Femur (tissue), 1 donor: ENCODE measurements at regions not wholly inside any gene's neighbourhood (a gene's known extent, or its start where the extent isn't known, plus 50 kb on each side); places are given as distances from the start of the nearest gene placed in this dataset.

Experiments used
- DNase-seq: peaks from one replicate; pipeline ENCODE4 v3.0.0-alpha.2; 2017

DNA sequence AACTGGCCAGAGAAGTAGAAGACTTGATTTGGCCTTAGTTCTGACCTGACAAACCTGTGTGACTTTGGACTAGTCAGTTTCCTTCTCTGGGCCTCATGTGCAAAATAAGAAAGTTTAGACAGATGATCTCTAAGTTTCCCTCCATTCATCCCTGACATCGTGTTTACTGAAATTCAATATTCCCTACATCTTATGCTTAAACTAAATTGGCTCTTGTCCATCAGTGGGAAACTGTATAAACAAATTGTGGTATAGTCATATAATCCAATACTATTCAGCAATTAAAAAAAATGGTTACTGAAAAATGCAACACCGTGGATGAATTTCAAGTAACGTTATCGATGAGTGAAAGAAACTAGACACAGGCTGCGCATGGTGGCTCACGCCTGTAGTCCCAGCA is 64.4 kb upstream of the HRH1 start:
- DNase-seq, result no peak

DNA sequence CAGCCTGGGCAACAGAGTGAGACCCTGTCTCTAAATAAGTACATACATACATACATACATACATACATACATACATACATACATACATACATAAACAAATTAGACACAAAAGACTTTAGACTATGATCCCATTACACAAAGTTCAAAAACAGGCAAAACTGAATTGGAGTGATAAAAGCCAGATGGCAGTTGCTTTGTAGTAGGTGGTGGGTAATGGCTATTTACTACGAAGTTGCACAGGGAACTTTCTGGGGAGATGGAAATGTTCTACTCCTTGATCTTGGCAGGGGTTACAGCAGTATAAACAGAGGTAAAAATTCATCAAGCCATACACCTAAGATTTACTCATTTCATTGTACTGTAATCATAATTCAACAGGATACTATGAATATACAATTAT is 63.7 kb upstream of the HRH1 start:
- no peak for DNase-seq

DNA sequence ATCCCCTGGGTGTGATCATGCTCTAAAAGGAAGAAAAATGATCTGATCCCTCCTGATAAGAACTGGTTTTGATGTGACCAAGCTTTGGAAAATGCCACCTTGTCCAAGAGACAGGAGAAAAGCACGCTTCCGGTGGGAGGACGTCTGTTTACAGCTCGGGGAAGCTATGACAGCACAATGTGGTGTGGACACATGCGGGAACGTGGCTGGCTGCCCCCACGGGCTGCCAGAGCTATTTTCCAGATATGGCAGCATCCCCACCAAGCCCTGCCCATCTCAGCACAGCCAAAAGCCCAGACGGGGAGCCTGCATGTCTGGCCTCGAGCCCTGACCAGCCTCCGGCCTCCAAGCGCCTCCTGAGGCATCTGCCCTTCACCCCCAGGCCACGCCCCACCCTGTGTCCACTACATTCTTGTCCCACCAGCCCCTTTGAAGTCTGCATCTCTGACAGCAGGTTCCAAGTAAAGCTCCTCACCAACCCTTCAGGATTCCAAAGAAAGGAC is 63.2 kb upstream of the HRH1 start:
- DNase-seq, result no peak

DNA sequence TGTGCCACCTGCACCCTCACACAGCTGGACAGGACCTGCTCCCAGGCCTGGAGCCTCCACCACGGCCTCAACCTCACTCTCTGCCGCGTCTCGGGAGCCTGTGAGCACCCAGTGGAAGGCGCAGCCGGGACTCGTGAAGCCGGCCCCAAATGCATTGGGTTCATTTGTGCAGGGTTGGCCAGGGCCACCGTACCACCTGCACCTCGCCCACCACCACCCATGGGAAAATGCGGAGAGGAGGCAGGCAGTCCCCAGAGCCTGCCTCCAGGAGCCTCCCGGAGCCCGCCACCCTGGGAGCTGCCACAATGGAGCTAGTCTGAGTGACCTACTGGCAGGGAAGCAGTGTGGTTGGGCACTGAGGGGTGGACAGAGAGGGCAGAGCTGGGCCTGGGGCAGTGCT is 62.5 kb upstream of the HRH1 start:
- no peak for DNase-seq

DNA sequence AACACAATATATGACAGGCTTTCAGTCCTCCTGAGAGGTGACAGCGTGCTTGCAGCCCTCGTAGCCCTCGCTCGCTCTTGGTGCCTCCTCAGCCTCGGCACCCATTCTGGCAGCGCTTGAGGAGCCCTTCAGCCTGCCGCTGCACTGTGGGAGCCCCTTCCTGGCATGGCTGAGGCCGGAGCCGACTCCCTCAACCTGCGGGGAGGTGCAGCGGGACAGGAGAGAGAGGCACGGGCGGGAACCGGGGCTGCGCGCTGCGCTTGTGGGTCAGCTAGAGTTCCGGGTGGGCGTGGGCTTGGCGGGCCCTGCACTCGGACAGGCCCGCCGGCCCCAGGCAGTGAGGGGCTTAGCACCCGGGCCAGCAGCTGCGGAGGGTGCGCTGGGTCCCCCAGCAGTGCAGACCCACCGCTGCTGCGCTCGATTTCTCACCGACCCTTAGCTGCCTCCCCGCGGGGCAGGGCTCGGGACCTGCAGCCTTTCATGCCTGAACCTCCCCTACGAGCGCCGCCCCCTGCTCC is 60.4 kb upstream of the HRH1 start:
- no peak for DNase-seq

DNA sequence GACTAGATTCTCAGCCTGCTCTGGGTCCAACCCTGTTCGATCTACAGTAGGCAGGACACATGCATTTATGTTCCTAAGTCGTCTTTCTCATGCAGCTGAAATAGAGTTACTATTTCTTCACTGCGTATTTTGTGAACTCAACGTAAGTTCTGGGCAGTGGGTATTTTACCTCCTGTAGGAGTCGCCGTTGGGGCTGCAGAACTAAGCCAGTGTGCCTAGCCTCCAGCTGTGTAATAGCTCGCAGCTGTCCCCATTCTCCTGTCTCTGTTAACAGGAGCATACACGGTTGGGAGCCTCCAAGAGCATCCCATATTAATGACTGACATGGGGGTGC is 58.4 kb upstream of the HRH1 start:
- DNase-seq, result no peak

DNA sequence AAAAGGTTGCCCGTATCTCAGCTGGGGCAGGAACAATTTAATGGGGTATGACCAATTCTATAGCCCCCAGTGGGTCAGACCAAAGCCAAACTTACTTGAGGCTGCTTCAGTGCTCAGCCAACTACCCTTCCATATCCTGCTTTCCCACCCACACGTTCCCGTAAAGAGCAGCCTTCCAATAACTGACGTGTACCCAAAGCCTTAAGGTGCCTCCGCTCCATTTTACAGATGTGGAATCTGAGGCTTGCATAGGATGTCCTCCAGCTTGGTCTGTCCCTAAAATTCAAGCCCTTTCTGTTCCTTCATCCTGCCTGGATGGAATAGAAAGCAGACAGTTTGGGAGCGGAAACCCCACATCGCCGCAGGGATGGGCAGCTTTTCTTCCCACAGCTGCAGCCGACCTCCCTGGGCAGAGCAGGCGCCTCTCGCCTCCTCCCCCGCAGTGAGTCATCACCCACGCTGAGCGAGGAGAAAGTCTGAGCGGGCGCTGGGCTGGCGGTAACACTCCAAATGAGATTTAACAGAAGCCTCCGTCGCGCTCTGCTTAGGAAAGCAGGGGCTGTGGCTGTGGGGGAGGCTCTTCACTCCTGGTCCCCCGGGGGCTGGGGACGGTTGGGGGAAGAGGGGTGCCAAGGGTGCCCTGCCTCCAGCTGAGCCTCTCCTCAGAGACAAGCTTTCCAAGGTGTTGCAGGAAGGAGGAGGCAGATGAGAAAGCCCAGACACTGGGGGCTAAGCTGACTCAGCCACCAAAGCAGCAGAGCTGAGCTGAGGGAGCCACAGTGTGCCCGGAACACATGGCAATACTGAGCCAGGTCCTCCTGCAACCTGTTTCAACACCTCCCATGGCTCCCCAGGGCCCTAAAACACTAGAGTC is 57.8 kb upstream of the HRH1 start:
- DNase-seq, result peak; percentile 76

DNA sequence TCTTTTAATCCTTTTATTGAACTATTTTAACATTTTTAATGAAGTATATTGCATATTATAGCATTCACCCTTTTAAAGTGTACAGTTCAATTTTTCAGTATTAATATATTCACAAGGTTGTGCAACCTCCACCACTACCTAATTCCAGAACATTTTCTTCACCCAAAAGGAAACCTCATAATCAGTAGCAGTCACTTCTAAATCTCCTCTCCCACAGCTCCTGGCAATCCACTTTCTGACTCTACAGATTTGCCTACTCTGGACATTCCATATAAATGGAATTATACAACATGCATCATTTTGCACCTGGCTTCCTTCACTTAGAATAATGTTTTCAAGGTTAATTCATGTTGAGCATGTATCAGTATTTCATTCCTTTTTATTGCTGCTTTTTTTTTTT is 55.0 kb upstream of the HRH1 start:
- DNase-seq, result no peak
